ENCODE measurements at regions not wholly inside any gene's neighbourhood (a gene's known extent, or its start where the extent isn't known, plus 50 kb on each side); places are given as distances from the start of the nearest gene placed in this dataset.

DNA sequence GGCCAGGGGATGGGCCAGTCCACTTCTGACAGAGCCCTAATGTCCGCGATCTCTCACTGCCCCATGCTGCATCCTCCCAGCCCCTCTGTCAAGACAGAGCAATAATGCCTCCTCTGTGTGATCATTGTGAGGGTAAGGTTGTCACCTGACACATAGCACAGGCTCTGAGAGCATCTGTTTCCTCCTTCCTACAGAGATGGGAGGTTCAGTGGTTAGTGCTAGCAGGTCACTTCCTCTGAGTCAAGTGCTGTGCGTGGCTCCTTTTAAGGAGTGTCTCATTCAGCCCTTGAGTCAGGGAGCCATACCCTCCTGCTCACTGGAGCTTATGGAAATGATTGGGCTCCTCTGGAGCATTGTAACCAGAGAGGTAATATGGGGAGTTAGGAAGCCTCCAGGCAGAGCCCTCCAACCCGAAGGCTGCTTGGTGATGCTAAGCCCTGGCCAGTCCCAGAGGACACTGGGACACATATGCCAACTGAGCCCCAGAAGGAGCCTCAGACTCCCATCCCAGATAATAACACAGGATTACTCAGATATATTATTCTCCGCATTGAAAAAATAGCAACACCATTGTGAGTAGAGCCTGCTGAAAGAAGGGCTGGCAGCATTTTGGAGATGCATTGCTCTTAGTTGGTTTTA lies 189.0 kb downstream of the GALNT1 start:
- ATAC-seq: peak; percentile 63
- Mint-ChIP-seq H3K36me3 (no peaks in the 10 kb centered on the region), H3K4me3 (no peak overlapping the region), H3K27me3 (no peaks in the 10 kb centered on the region), H3K9me3 (ENCODE audit: low read depth) (no peaks in the 10 kb centered on the region), H3K4me1 (peaks cover 7% of the 10 kb centered on the region), H3K27ac (no peak overlapping the region)
- DNase-seq: no peak
- CTCF ChIA-PET: interaction anchor here (1.2 kb wide), 1 partner anchor 14 kb away, joined by 4 read pairs; no protein-coding TSS in a partner anchor

DNA sequence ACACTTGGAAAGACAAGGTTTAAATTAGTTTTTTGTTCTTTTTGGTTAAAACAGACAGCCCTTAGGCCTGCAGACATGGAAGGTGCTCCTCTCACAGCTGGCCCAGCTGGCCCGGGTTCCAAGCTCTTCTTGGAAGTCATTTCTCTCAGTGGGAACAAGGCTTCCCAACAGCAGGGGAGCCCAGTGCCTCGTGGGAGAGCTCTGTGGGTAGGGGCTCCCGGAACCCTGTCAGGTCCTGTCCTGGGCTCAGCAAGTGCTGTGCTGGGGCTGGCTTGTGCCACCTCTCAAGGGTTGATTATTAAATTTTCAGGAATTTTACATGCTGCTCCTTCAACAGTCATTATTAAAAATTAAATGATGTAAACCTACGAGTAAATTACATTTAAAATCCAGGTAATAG lies 189.6 kb downstream of the GALNT1 start:
- ATAC-seq: no peak
- CTCF ChIA-PET: interaction anchor here (1.2 kb wide), 1 partner anchor 15 kb away, joined by 4 read pairs; no protein-coding TSS in a partner anchor
- DNase-seq: no peak
- Mint-ChIP-seq H3K4me1 (peaks cover 7% of the 10 kb centered on the region), H3K4me3 (no peak overlapping the region), H3K27me3 (no peaks in the 10 kb centered on the region), H3K36me3 (no peaks in the 10 kb centered on the region), H3K27ac (no peak overlapping the region), H3K9me3 (ENCODE audit: low read depth) (no peaks in the 10 kb centered on the region)

DNA sequence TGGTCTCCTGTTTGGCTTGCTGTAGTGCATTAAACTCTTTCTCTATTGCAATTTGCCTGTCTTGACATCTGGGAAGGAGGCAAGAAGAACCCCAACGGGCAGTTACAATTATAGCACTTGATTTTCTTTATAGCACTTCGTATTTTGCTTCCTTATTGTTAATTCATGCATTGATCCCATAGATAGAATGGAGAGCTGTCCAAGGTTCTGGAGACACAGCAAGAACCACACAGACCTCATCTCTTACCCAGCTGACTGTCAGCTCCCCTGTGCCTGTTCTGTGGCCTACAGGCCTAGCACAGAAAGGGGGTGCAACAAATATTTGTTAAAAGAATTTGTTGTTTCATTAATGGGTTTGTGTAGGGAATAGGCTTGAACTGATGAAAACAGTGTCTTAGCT lies 194.3 kb downstream of the GALNT1 start:
- CTCF ChIA-PET: no interaction called here
- Mint-ChIP-seq H3K9me3 (ENCODE audit: low read depth) (no peaks in the 10 kb centered on the region), H3K4me1 (no peaks in the 10 kb centered on the region), H3K27me3 (peaks cover 5% of the 10 kb centered on the region), H3K27ac (no peak overlapping the region), H3K4me3 (no peak overlapping the region), H3K36me3 (no peaks in the 10 kb centered on the region)
- no peak for ATAC-seq
- no peak for DNase-seq

DNA sequence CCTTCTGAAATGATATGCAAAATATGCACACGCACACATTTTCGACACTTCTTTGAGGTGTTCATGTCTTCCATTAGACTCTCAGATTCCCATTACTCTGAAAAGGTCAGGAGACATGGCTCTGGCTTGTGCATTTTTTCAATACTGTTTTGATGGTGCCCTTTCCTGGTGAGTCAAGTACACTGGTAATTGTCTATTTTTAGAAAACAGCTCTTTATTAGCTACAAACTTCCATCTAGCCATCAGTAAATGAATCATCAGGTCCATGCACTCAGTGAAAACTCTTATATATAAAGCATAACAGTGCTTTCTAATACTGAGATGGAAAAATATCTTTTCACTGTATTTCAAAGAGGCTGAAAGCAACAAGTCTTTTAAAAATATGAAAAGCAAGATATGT lies 194.9 kb downstream of the GALNT1 start:
- ATAC-seq: no peak
- no peak overlapping the region for H3K27ac Mint-ChIP-seq
- CTCF ChIA-PET: interaction anchor here (0.8 kb wide), 1 partner anchor 18 kb away, joined by 4 read pairs; no protein-coding TSS in a partner anchor
- DNase-seq: no peak
- H3K4me1 Mint-ChIP-seq: no peaks in the 10 kb centered on the region
- H3K36me3 Mint-ChIP-seq: no peaks in the 10 kb centered on the region
- H3K9me3 Mint-ChIP-seq (ENCODE audit: low read depth): no peaks in the 10 kb centered on the region
- no peak overlapping the region for H3K4me3 Mint-ChIP-seq
- peaks cover 5% of the 10 kb centered on the region for H3K27me3 Mint-ChIP-seq

DNA sequence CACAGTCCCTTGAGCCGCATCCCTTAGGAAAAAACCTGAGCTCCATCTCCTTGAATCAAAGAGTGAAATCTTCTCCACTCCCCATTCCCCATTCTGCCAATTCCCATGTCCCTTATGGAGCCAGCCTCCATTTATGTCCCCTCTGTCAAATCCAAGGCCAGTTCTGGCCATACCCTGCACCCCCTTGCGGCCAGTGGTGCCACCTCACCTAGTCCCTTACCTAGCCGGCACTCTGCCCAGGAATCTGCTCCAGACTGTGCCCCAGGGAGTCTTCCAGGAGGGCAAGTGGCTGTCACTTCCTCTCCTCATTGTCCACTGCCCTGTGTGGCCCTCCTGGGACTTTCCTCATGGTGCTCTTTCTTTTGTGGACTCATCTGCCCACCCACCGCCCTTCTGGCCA lies 195.4 kb upstream of the RMP24 start:
- CTCF ChIA-PET: interaction anchor here (0.8 kb wide), 1 partner anchor 19 kb away, joined by 4 read pairs; no protein-coding TSS in a partner anchor
- Mint-ChIP-seq H3K4me1 (no peaks in the 10 kb centered on the region), H3K27ac (no peak overlapping the region), H3K4me3 (no peak overlapping the region), H3K36me3 (no peaks in the 10 kb centered on the region), H3K27me3 (peaks cover 6% of the 10 kb centered on the region), H3K9me3 (ENCODE audit: low read depth) (no peaks in the 10 kb centered on the region)
- no peak for DNase-seq
- no peak for ATAC-seq

GRCh38 chr18:35778850-35779627 lies 193.4 kb upstream of the RMP24 start:
- Mint-ChIP-seq H3K4me3 (no peak overlapping the region), H3K27me3 (peaks cover 10% of the 10 kb centered on the region), H3K4me1 (no peaks in the 10 kb centered on the region), H3K9me3 (ENCODE audit: low read depth) (no peaks in the 10 kb centered on the region), H3K36me3 (no peaks in the 10 kb centered on the region), H3K27ac (no peak overlapping the region)
- ATAC-seq (no peak), DNase-seq (no peak)
- CTCF ChIA-PET: no interaction called here

DNA sequence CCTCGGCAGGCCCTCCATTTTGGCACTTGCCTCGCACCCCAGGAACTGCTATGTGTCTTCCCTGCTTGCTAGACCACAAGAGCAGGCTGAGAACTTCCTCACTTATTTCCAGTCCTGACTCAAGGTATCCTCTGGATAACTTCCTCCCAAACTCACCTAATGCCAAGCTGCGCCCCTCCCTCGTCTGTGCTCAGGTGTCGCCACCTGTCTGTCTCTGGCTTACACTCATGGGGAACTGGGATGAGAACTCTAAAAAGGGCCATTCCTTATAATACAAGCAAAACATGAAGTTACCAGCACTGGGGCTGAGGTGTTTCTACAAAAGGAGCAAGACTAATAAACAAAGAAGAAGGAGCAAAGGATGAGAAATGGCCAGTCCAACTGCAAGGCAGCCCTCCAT lies 191.5 kb upstream of the RMP24 start:
- Mint-ChIP-seq H3K4me3 (no peak overlapping the region), H3K27me3 (peaks cover 12% of the 10 kb centered on the region), H3K9me3 (ENCODE audit: low read depth) (no peaks in the 10 kb centered on the region), H3K27ac (no peak overlapping the region), H3K4me1 (no peaks in the 10 kb centered on the region), H3K36me3 (no peaks in the 10 kb centered on the region)
- CTCF ChIA-PET: no interaction called here
- no peak for DNase-seq
- ATAC-seq: no peak

DNA sequence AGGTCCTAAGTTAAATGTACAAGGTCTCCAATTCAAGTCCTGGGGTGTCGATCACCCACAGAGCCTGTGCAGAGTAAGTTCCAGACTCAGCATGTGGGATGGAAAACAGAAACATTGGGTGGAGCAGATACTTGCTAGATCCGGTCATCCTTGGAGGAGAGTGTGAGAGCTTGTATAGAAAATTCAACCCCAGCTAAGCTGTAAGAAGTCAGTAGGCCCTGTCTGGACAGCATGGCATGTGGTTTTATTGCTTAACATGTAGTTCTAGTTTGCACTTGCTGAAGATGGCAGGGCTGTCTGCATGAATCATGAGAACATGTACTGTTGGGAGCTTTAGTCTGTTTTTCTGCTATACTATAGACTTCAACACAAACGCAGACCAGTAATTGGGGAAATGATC lies 189.6 kb upstream of the RMP24 start:
- ATAC-seq (no peak), DNase-seq (no peak)
- Mint-ChIP-seq H3K27me3 (peaks cover 14% of the 10 kb centered on the region), H3K36me3 (no peaks in the 10 kb centered on the region), H3K4me3 (no peak overlapping the region), H3K4me1 (no peaks in the 10 kb centered on the region), H3K9me3 (ENCODE audit: low read depth) (no peaks in the 10 kb centered on the region), H3K27ac (no peak overlapping the region)
- CTCF ChIA-PET: interaction anchor here (1.8 kb wide), 1 partner anchor 26 kb away, joined by 4 read pairs; no protein-coding TSS in a partner anchor

DNA sequence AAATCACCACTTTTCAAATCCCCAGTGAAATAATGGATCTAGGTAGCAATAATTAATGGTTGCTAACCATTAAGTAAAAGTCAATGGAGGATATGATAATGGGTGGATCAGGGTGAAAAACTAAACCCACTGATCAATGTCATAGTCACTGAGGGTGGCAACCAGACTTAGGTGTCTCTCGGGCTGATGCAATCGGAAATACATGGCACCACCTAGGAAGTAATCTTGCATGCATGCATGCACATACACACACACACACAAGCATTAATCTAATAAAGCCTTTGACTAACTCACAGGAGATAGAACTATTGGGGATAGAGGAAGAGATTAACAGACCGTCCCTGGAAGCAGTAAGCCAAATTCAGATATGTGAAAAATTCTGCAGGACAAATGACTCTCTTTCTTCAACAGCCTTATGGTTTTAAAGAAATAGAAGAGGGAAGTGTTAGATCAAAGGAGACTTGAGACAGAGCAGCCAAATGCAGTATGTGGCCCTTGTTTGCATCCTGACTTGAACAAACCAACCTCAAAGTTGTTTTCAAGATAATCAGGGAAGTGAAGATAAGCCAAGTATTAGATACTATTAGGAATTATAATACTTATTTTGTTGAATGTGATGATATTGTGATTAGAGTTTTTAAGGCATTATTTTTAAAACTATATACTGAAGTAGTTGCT lies 186.0 kb upstream of the RMP24 start:
- no peaks in the 10 kb centered on the region for H3K36me3 Mint-ChIP-seq
- H3K27ac Mint-ChIP-seq: no peak overlapping the region
- no peaks in the 10 kb centered on the region for H3K4me1 Mint-ChIP-seq
- CTCF ChIA-PET: no interaction called here
- no peak for DNase-seq
- no peaks in the 10 kb centered on the region for H3K9me3 Mint-ChIP-seq (ENCODE audit: low read depth)
- H3K27me3 Mint-ChIP-seq: peaks cover 13% of the 10 kb centered on the region
- H3K4me3 Mint-ChIP-seq: no peak overlapping the region
- no peak for ATAC-seq

DNA sequence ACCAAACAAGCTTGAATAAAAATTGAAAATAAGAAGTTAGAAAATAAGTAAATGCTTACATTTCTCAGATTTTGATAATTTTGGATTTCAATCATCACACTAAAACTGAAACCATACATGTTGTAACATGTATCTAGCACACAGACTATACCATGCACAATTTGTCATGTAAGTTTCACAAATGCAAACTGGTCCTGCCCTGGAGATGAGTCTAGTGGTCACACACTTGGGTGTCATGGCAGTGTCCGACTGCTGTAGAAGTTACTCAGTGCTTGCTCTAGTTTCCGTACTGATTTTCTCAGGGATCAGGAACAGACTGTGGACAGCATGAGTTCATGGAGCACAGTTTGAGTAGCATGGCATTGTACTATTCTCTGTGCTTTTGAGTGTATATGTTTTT lies 182.9 kb upstream of the RMP24 start:
- Mint-ChIP-seq H3K36me3 (no peaks in the 10 kb centered on the region), H3K4me1 (no peaks in the 10 kb centered on the region), H3K4me3 (no peak overlapping the region), H3K9me3 (ENCODE audit: low read depth) (no peaks in the 10 kb centered on the region), H3K27ac (no peak overlapping the region), H3K27me3 (peaks cover 16% of the 10 kb centered on the region)
- CTCF ChIA-PET: no interaction called here
- ATAC-seq: no peak
- no peak for DNase-seq

DNA sequence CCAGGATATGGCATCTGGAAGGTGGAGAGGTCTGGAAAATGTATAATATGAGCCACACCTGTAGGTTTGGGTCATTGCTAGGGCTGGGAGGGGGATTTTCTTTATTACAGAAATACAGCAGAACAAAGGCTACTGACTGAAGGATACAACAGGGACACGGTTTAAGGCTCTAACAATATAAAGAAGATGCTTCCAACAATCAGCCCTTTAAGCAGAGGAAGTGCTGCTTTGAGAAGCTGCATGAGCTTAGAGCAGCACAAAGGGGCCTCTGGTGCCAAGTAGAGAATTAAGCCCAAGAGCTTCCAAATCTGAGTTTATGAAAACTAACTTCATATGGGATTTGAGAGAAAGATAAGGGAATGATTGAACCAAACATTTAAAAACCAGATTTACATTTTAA lies 174.5 kb upstream of the RMP24 start:
- H3K27me3 Mint-ChIP-seq: peaks cover 21% of the 10 kb centered on the region
- ATAC-seq: no peak
- H3K27ac Mint-ChIP-seq: no peak overlapping the region
- no peak for DNase-seq
- CTCF ChIA-PET: interaction anchor here (0.6 kb wide), 1 partner anchor 199 kb away, joined by 4 read pairs; no protein-coding TSS in a partner anchor
- H3K4me1 Mint-ChIP-seq: no peaks in the 10 kb centered on the region
- no peaks in the 10 kb centered on the region for H3K36me3 Mint-ChIP-seq
- H3K4me3 Mint-ChIP-seq: no peak overlapping the region
- no peaks in the 10 kb centered on the region for H3K9me3 Mint-ChIP-seq (ENCODE audit: low read depth)

- Mint-ChIP-seq H3K27ac (no peak overlapping the region), H3K9me3 (ENCODE audit: low read depth) (no peaks in the 10 kb centered on the region), H3K4me3 (no peak overlapping the region), H3K36me3 (no peaks in the 10 kb centered on the region), H3K4me1 (no peaks in the 10 kb centered on the region), H3K27me3 (peaks cover 19% of the 10 kb centered on the region)
- DNase-seq (no peak), ATAC-seq (no peak)
- CTCF ChIA-PET: no interaction called here
Measured at GRCh38 chr18:35803551-35803950, 168.9 kb upstream of the RMP24 start.

- Mint-ChIP-seq H3K9me3 (ENCODE audit: low read depth) (no peaks in the 10 kb centered on the region), H3K4me3 (no peak overlapping the region)
Measured at GRCh38 chr18:35804377-35804776, 168.1 kb upstream of the RMP24 start.

More at GRCh38 chr18:35804377-35804776, 168.1 kb upstream of the RMP24 start:
- DNase-seq (no peak), ATAC-seq (no peak)
- CTCF ChIA-PET: no interaction called here
- no peaks in the 10 kb centered on the region for H3K36me3 Mint-ChIP-seq
- H3K27ac Mint-ChIP-seq: no peak overlapping the region
- peaks cover 2% of the 10 kb centered on the region for H3K4me1 Mint-ChIP-seq
- H3K27me3 Mint-ChIP-seq: peaks cover 22% of the 10 kb centered on the region
